Type B pancreatic cell (in vitro differentiated cells): ENCODE measurements at regions not wholly inside any gene's neighbourhood (a gene's known extent, or its start where the extent isn't known, plus 50 kb on each side); places are given as distances from the start of the nearest gene placed in this dataset.

Source experiments
- DNase-seq: peaks from one replicate; pipeline ENCODE4 v3.0.0; 2021; ENCODE audit warnings: mixed read lengths; ENCODE audit not compliant: unreplicated experiment; ENCODE audit errors: extremely low spot score
- H3K27ac Mint-ChIP-seq: 2 replicates; pipeline ENCODE4 v1.8.0; 2021; ENCODE audit warnings: mild to moderate bottlenecking, mixed read lengths
- H3K27me3 Mint-ChIP-seq: 2 replicates; pipeline ENCODE4 v1.8.0; 2021; ENCODE audit warnings: mixed read lengths
- H3K36me3 Mint-ChIP-seq: 2 replicates; pipeline ENCODE4 v1.8.0; 2021; ENCODE audit warnings: mixed read lengths
- H3K4me1 Mint-ChIP-seq: one replicate; pipeline ENCODE4 v1.8.0; 2021; ENCODE audit warnings: mixed read lengths; ENCODE audit not compliant: unreplicated experiment
- H3K4me3 Mint-ChIP-seq: 2 replicates; pipeline ENCODE4 v1.8.0; 2021; ENCODE audit warnings: mild to moderate bottlenecking, mixed read lengths
- H3K9me3 Mint-ChIP-seq: 2 replicates; pipeline ENCODE4 v1.8.0; 2021; ENCODE audit warnings: mixed read lengths
- CTCF ChIP-seq: fragments of 200-600 bp; sonication (generic); conservative IDR thresholded peaks from 2 replicates; pipeline ENCODE4 v1.5.0; 2021; ENCODE audit warnings: antibody characterized with exemption, mild to moderate bottlenecking

DNA sequence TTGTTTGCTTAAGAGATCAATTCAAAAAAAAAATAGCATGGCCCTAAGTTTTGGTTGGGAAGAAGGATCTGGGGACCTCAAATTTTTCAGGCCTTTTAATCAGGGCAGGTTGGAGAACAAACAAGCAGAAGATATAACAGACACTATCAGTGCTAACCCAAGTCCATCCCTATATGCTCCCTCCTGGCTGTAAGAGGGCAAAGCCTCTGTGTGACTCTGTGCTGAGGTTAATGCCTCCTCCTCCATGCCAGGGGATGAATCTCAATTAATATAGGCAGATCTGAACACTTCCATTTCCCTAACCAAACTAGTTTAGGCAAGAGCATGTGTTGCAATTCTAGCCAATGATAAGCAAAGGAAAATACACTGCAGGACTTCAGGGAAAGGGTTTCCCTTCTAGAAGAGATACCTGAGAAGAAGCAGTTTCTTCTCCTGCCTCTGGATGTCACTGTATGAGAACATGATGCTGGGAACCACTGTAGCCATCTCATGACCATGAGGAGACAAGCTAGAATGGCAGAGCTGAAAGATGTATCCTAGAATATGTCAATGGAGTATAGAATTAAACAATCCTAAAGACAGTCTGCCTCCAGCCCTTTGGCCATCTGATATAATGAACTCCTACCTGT lies 76.0 kb downstream of the CHD9NB start:
- Mint-ChIP-seq H3K36me3 (no peaks in the 10 kb centered on the region), H3K4me3 (no peak overlapping the region), H3K27ac (no peak overlapping the region), H3K4me1 (no peaks in the 10 kb centered on the region), H3K9me3 (peaks cover 6% of the 10 kb centered on the region), H3K27me3 (peaks cover 19% of the 10 kb centered on the region)
- peak; percentile 50 for TF ChIP-seq CTCF
- no peak for DNase-seq

GRCh38 chr16:52967744-52968143 lies 85.0 kb downstream of the CHD9NB start:
- Mint-ChIP-seq H3K9me3 (peaks cover 5% of the 10 kb centered on the region), H3K4me3 (no peak overlapping the region), H3K27me3 (peaks cover 7% of the 10 kb centered on the region), H3K27ac (no peak overlapping the region), H3K36me3 (no peaks in the 10 kb centered on the region), H3K4me1 (no peaks in the 10 kb centered on the region)
- DNase-seq: no peak
- no peak for TF ChIP-seq CTCF

- no peak for DNase-seq
- Mint-ChIP-seq H3K27me3 (peaks cover 4% of the 10 kb centered on the region), H3K9me3 (no peaks in the 10 kb centered on the region), H3K36me3 (no peaks in the 10 kb centered on the region), H3K27ac (no peak overlapping the region), H3K4me3 (no peak overlapping the region), H3K4me1 (no peaks in the 10 kb centered on the region)
- no peak for TF ChIP-seq CTCF
Measured at GRCh38 chr16:52964290-52964689, 88.4 kb downstream of the CHD9NB start.

DNA sequence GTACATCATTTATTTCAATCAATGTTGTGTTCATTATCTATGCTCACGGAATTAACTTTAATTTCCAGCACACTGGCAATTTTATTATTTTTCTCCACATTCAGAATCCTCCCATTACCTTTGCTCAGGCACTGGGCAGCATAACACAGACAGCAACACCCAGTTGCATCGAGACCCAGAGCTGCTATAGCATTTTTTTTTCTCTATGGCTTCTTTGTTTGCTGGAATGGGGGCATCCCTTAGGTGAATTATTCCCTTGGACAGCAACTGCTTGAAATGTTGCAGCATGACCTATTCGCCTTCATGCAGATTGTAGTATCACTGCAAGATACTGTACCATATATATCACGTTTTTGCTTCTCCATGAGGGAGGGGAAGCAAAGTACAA lies 88.8 kb downstream of the CHD9NB start:
- Mint-ChIP-seq H3K4me1 (no peaks in the 10 kb centered on the region), H3K27me3 (peaks cover 7% of the 10 kb centered on the region), H3K9me3 (no peaks in the 10 kb centered on the region), H3K4me3 (no peak overlapping the region), H3K36me3 (no peaks in the 10 kb centered on the region), H3K27ac (no peak overlapping the region)
- TF ChIP-seq CTCF: no peak
- DNase-seq: no peak

DNA sequence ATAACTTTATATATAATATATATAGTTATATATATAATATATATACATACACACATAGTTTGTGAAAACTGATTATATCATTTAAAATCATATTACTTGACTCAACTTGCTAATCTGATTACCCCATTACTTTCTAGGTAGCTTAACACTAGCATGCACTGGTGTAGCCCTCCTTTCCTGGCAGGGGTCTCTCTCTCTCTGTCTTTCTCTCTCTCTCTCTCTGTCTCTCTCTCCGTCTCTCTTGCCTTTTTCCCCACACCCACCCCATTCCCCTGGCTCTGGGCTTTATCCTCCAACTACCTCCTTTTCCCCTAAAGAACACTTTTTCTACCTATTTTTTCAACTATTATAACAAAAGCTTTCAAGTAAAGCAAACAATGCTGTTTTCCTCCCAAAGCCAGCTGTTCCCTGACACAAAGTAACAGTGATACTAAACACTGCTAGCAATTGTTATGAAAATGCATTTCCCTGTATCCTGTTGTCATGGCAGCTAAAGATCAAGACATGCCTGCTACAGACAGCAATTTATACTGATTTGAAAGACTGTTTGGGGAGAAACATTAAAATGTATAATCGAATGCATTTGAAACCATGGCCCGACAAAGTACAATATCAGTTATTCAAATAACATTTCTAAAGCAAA lies 89.4 kb downstream of the CHD9NB start:
- no peak for TF ChIP-seq CTCF
- Mint-ChIP-seq H3K27ac (no peak overlapping the region), H3K4me1 (no peaks in the 10 kb centered on the region), H3K9me3 (no peaks in the 10 kb centered on the region), H3K27me3 (peaks cover 7% of the 10 kb centered on the region), H3K36me3 (no peaks in the 10 kb centered on the region), H3K4me3 (no peak overlapping the region)
- no peak for DNase-seq
